NT2/D1 (cell line): ENCODE measurements at regions not wholly inside any gene's neighbourhood (a gene's known extent, or its start where the extent isn't known, plus 50 kb on each side); places are given as distances from the start of the nearest gene placed in this dataset.

ENCODE experiments used
- SUZ12 ChIP-seq: IDR thresholded peaks from 2 replicates; pipeline ENCODE4 v1.6.1; 2011; ENCODE audit not compliant: insufficient read length, insufficient read depth; ENCODE audit errors: extremely low read depth
- ZNF274 ChIP-seq: IDR thresholded peaks from 2 replicates; pipeline ENCODE4 v1.6.1; 2011; ENCODE audit warnings: mild to moderate bottlenecking, low read depth, low read length

DNA sequence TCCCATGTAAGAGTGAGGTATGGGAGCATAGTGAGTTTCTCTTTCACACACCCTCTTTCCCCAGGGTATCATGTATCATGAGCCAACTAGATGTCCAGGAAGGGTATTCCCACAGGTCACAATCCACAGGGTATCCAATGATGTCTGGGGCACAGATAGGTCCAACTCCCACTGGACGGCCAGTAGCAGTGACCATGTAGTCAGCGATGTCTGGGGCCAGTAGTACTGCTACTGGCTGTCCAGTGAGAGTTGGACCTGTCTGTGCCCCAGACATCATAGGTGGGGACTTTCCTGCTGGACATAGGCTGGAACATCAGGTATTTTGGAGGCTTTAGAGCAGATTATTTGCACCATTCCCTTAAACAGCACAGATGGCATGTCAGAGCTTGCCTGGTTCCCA is 352.6 kb upstream of the SGCD start:
- TF ChIP-seq ZNF274, result no peak
- TF ChIP-seq SUZ12, result no peak
